GM21360 (cell line): ENCODE measurements at regions not wholly inside any gene's neighbourhood (a gene's known extent, or its start where the extent isn't known, plus 50 kb on each side); places are given as distances from the start of the nearest gene placed in this dataset.
"Not testable (repeated sequence)": the region's sequence is repeated elsewhere in the genome, so short reads cannot be mapped to it uniquely, and the experiment has no call there.

Experiments used
- ATAC-seq: cut with Tn5 transposase; IDR thresholded peaks from one replicate; pipeline ENCODE4 v1.9.1; 2021; ENCODE audit warnings: mild to moderate bottlenecking, moderate library complexity; ENCODE audit not compliant: unreplicated experiment

- no peak for ATAC-seq
These were observed 527.0 kb upstream of the ATP2B1 start for GRCh38 chr12:90235642-90236041.

- ATAC-seq: no peak
These were observed 525.8 kb upstream of the ATP2B1 start for GRCh38 chr12:90234472-90234871.

GRCh38 chr12:90233168-90234100 is 524.8 kb upstream of the ATP2B1 start:
- no peak for ATAC-seq

GRCh38 chr12:90229407-90230170 is 521.0 kb upstream of the ATP2B1 start:
- ATAC-seq: no peak

GRCh38 chr12:90226211-90226610 is 517.6 kb upstream of the ATP2B1 start:
- no peak for ATAC-seq

GRCh38 chr12:90216815-90217214 is 508.2 kb upstream of the ATP2B1 start:
- ATAC-seq: no peak

GRCh38 chr12:90216020-90216552 is 507.4 kb upstream of the ATP2B1 start:
- ATAC-seq: no peak

GRCh38 chr12:90211017-90211416 is 502.4 kb upstream of the ATP2B1 start:
- no peak for ATAC-seq

- ATAC-seq: no peak
These were observed 500.4 kb upstream of the ATP2B1 start for GRCh38 chr12:90209029-90209428.

- not testable (repeated sequence) for ATAC-seq
These were observed 499.7 kb upstream of the ATP2B1 start for GRCh38 chr12:90208379-90208778.

- no peak for ATAC-seq
These were observed 499.2 kb upstream of the ATP2B1 start for GRCh38 chr12:90207799-90208198.

GRCh38 chr12:90205165-90205564 is 496.5 kb upstream of the ATP2B1 start:
- ATAC-seq: no peak

GRCh38 chr12:90203556-90203955 is 494.9 kb upstream of the ATP2B1 start:
- ATAC-seq: no peak

GRCh38 chr12:90199006-90199405 is 490.4 kb upstream of the ATP2B1 start:
- ATAC-seq: no peak

- no peak for ATAC-seq
These were observed 484.9 kb upstream of the ATP2B1 start for GRCh38 chr12:90193500-90193899.

- ATAC-seq: no peak
These were observed 480.2 kb upstream of the ATP2B1 start for GRCh38 chr12:90188857-90189256.

GRCh38 chr12:90183201-90183600 is 474.6 kb upstream of the ATP2B1 start:
- ATAC-seq: no peak

GRCh38 chr12:90181216-90181615 is 472.6 kb upstream of the ATP2B1 start:
- no peak for ATAC-seq

- no peak for ATAC-seq
These were observed 466.3 kb upstream of the ATP2B1 start for GRCh38 chr12:90174956-90175355.

GRCh38 chr12:90174198-90174510 is 465.5 kb upstream of the ATP2B1 start:
- no peak for ATAC-seq

- ATAC-seq: no peak
These were observed 465.0 kb upstream of the ATP2B1 start for GRCh38 chr12:90173499-90174197.
